OCI-LY1 (cell line): ENCODE measurements at regions not wholly inside any gene's neighbourhood (a gene's known extent, or its start where the extent isn't known, plus 50 kb on each side); places are given as distances from the start of the nearest gene placed in this dataset.

Experiments
- CTCF ChIP-seq: fragments of 200-600 bp; sonication (generic), shearing (Covaris generic); IDR thresholded peaks from 2 replicates; pipeline ENCODE4 v1.5.1; 2017; ENCODE audit warnings: mild to moderate bottlenecking, antibody characterized with exemption, low read length, moderate library complexity, mixed read lengths
- EZH2 ChIP-seq: fragments of 200-600 bp; sonication (generic), shearing (Covaris generic); IDR thresholded peaks from 2 replicates; pipeline ENCODE4 v1.8.0; 2017; ENCODE audit warnings: borderline replicate concordance, mixed run types, mild to moderate bottlenecking, antibody characterized with exemption, low read length, moderate library complexity, mixed read lengths

DNA sequence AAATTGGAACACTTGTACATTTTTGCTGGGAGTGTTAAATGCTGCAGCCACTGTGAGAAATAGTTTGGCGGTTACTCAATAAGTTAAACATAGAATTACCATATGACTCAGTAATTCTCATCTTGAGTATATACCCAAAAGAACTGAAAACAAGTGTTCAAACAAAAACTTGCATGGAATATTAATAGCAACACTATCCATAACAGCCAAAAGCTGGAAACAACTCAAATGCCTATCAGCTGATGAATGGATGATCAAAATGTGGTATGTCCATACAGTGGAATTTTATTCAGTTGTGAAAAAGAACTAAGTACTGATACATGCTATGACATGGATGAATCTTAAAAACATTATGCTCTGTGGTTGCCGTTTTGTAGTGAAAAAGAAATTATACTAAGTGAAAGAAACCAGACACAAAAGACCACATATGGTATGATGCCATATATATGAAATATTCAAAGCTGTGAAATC, 63.0 kb upstream of the SP4 start:
- TF ChIP-seq CTCF: no peak
- no peak for TF ChIP-seq EZH2
